HG03342 (cell line): ENCODE measurements at regions not wholly inside any gene's neighbourhood (a gene's known extent, or its start where the extent isn't known, plus 50 kb on each side); places are given as distances from the start of the nearest gene placed in this dataset.
"Not testable (repeated sequence)": the region's sequence is repeated elsewhere in the genome, so short reads cannot be mapped to it uniquely, and the experiment has no call there.

ENCODE experiments used
- ATAC-seq: cut with Tn5 transposase; IDR thresholded peaks from one replicate; pipeline ENCODE4 v1.9.1; 2021; ENCODE audit warnings: mild to moderate bottlenecking, moderate library complexity; ENCODE audit not compliant: unreplicated experiment

DNA sequence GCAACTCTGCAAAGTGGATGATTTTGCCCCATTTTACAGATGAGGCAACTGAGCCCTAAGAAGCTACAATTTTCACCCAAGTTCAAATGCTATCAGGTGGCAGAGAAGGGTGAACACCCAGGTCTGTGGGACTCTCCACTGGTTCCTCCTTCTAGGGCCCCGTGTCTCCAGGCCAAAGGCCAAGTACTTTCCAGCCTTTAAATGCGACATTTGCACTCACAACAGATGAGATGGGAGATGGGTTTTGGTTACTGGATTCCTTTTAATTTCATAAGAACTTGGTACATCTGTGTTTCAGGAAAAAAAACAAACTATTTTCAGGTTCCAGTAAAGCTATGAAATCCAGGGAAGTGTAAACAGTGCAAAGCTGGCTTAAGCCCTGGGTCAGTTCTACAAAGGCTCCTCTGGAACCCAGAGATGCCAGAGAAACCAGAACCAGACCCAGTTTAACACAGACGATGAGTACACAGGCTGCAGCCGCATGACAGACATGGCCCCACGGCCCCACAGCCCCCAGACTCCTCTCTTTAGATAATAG lies 361.7 kb downstream of the ANAPC1 start:
- ATAC-seq, result no peak

DNA sequence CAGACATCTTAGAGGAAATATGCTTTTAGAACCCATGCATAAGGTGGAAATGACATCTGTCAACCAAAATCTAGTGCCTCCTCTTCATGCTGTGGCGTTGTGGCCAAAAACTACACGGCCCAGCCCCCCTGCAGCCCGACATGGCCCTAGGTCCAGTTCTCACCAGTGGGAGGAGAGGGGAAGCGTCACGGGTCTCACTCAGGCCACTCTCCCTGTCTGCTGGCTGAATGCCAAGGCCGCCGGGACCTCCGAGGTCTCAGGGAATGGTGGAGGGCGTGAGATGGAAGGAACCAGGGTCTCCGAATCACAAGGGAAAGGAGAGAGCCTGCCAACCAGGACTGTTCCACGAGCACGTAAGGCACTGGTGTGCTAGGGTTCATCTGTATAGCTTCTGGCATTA lies 361.0 kb downstream of the ANAPC1 start:
- no peak for ATAC-seq

DNA sequence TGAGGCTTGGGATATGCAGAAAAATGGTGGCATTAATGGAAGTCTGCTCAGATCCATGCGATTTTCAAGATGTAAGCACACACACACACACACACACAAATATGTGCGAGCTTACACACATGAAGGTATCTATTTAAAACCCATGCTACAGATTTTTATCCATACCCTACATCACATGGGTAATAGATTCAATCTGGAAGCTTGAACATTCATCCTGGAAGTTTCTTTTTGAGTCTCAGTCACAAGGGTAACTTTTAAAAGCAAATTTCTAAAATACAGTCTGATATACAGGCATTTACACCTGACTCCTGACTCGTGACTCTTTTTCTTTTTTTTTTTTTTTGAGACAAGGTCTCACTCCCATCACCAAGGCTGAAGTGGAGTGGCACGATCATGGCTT lies 359.0 kb downstream of the ANAPC1 start:
- not testable (repeated sequence) for ATAC-seq

- ATAC-seq, result not testable (repeated sequence)
These were observed 357.9 kb downstream of the ANAPC1 start for GRCh38 chr2:111526041-111526639.

DNA sequence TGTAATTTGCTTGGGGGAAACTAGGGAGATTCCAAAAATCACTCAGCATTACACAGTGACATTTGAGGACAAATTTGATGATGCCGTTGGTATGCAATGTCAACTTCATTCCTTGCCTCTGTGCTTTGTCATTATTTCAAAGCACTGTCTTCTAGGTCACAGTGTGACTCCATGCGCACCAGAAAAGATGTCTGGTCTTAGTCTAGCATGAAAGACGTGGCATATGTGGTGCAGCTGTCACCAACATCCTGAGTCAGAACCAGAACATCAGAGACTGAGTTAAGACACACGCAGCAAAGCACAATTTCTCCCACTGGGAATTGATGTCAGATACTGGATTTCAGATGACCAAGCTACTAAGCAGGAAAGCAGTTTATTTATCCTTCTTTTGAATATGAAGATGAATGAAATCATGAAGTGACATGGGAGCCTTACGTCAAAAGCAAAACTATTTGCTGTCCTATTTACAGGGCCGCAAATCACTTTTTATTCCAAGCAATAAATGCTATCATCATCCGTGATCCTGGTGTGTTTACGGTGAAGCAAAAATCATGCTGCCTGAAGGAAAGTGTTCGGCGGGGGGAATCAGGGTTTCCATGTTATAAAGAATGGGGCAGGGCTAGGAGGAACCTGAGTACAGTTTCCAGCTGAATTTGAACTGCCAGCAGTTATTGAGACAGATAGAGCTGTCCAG lies 356.1 kb downstream of the ANAPC1 start:
- not testable (repeated sequence) for ATAC-seq

DNA sequence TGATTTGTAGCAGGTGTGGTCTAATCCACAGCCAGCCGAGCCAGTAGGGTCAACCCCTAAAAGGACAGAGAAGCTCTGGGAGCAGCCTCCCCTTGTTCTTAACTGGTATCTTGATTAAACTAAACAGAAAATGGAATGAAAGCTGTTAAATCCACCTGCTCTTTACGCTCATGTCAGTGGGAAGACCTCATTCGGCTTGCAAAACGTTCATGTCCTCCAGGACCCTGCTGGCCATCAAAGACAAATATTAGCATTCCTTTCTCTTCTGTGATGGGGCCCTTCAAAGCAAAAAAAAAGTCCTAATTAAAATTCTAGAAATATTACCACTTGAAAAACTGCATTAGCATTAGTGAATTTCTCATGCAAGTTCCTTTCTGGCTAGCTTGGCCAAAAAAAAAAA lies 355.0 kb downstream of the ANAPC1 start:
- not testable (repeated sequence) for ATAC-seq

- ATAC-seq, result not testable (repeated sequence)
These were observed 353.6 kb downstream of the ANAPC1 start for GRCh38 chr2:111530239-111530965.

DNA sequence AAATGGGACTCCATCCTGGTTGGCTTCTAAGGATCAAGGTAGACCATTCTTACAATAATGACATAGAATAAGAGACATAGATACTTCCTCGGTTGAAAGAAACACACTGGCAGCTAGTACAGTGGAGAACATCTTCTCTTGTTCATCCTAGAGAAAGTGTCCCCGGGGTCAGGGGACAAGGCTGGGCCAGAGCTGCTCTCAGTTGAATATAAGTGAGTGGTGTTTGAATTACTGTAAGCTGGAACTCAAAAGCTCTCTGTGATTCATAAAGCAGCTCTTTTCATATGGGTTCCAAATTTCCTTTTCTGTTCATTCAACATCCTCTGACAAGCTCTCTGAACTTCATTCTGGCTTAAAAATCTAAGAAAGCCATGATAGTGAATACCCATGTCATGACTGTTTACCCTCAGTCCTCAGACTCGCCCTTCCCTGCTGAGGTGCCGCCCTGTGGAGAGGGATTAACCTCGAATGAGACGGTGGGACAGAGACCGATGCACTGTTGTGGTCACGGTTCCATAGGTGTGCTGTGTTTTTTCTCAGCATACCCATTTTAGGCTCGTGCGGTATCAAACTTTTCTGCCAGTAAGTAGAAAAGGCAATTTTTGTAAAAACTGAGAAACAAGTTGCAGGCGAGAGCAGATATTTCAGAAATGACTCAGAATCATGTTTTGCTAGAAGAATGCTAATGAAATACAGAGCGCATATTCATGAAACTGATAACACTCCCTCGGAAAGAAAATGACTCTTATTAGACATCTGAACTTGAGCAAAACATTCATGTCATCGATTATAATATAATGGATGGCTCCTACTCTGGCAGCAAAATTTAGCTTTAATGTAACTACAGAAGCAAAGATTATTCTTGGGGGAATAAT lies 351.1 kb downstream of the ANAPC1 start:
- ATAC-seq, result not testable (repeated sequence)

- not testable (repeated sequence) for ATAC-seq
These were observed 350.3 kb downstream of the ANAPC1 start for GRCh38 chr2:111533557-111534247.

DNA sequence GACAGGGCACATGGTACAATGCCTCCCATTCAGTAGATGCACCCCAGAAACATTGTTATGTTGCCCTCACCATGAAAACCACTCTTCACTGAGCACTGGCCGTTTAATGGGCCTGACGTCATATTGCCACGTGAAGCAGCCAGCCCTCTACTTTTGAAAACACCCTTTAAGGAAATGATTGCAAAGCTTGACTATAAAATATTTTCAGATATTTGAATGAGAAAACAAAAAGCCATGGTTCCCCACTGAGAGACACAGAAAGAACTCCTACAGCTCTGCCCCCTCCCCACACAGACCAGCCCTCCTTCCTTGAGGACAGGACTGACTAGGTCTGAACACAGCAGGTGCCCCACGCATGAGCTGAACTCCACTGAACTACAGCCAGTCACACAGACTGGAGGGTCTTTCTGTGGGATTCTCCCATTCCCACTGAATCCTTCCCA lies 349.1 kb downstream of the ANAPC1 start:
- no peak for ATAC-seq

- no peak for ATAC-seq
These were observed 348.6 kb downstream of the ANAPC1 start for GRCh38 chr2:111535404-111535803.

- ATAC-seq, result no peak
These were observed 346.8 kb downstream of the ANAPC1 start for GRCh38 chr2:111537078-111537655.

GRCh38 chr2:111539991-111540390 lies 344.0 kb downstream of the ANAPC1 start:
- not testable (repeated sequence) for ATAC-seq

GRCh38 chr2:111542120-111542774 lies 341.7 kb downstream of the ANAPC1 start:
- not testable (repeated sequence) for ATAC-seq

GRCh38 chr2:111544006-111544405 lies 340.0 kb downstream of the ANAPC1 start:
- ATAC-seq, result not testable (repeated sequence)

GRCh38 chr2:111545723-111546431 lies 338.1 kb downstream of the ANAPC1 start:
- not testable (repeated sequence) for ATAC-seq

DNA sequence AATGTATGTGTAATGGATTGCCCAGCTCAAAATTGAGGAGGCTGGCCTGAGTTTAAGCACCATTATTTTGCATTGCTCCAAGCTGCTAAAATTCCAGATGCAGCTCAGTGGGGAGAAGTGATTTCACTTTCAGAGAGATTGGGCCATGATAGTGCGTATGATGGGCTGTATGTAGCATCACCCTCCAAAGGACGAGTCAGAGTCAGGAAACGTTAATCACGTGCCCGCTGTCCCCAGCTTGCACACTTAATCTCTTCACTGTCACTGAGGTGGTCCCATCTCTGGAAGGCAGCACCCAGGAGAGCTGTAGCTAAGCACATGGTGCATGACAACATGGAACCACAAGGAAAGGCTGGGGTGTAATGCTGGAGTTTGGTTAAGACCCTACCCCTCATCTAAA lies 337.4 kb downstream of the ANAPC1 start:
- ATAC-seq, result not testable (repeated sequence)

DNA sequence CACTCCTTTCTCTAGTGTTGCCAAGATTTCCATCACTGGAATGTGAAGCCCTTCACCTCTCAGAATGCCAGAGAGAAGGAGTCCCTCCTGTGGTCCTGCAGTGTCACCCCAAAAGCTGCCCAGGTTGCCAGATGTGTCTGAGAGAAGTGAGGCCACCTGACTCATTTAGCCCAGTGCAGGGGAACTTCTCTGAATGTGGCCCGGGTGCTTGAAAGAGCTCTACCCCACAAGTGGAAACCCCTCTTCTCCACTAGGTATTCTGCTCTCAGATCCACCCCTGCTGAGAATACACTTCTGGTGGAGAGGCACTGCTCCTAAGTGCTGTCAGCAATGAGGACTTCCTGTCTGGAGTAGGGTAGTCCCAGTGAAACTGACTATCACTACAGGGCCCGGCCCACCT lies 334.8 kb downstream of the ANAPC1 start:
- not testable (repeated sequence) for ATAC-seq
